ENCODE measurements at regions not wholly inside any gene's neighbourhood (a gene's known extent, or its start where the extent isn't known, plus 50 kb on each side); places are given as distances from the start of the nearest gene placed in this dataset.
"Not testable (repeated sequence)": the region's sequence is repeated elsewhere in the genome, so short reads cannot be mapped to it uniquely, and the experiment has no call there.

GRCh38 chr18:35835833-35836232, 136.6 kb upstream of the RMP24 start:
- H3K27ac Mint-ChIP-seq = no peak overlapping the region
- no peak for DNase-seq
- H3K36me3 Mint-ChIP-seq = no peaks in the 10 kb centered on the region
- peaks cover 14% of the 10 kb centered on the region for H3K27me3 Mint-ChIP-seq
- CTCF ChIA-PET = no interaction called here
- no peak overlapping the region for H3K4me3 Mint-ChIP-seq
- H3K9me3 Mint-ChIP-seq (ENCODE audit: low read depth) = peaks cover 5% of the 10 kb centered on the region
- no peak for ATAC-seq
- H3K4me1 Mint-ChIP-seq = peaks cover 2% of the 10 kb centered on the region

- Mint-ChIP-seq H3K27ac (no peak overlapping the region), H3K9me3 (ENCODE audit: low read depth) (peaks cover 5% of the 10 kb centered on the region), H3K27me3 (peaks cover 17% of the 10 kb centered on the region), H3K4me3 (no peak overlapping the region), H3K36me3 (no peaks in the 10 kb centered on the region), H3K4me1 (peaks cover 2% of the 10 kb centered on the region)
- CTCF ChIA-PET = no interaction called here
- DNase-seq = no peak
- ATAC-seq = no peak
Observed at GRCh38 chr18:35836932-35837331, 135.5 kb upstream of the RMP24 start.

GRCh38 chr18:35837922-35838496, 134.5 kb upstream of the RMP24 start:
- Mint-ChIP-seq H3K9me3 (ENCODE audit: low read depth) (peaks cover 2% of the 10 kb centered on the region), H3K27me3 (peaks cover 17% of the 10 kb centered on the region), H3K27ac (no peak overlapping the region), H3K4me3 (no peak overlapping the region), H3K36me3 (no peaks in the 10 kb centered on the region), H3K4me1 (peaks cover 2% of the 10 kb centered on the region)
- ATAC-seq (no peak), DNase-seq (no peak)
- CTCF ChIA-PET = no interaction called here

- no peak overlapping the region for H3K27ac Mint-ChIP-seq
- peaks cover 19% of the 10 kb centered on the region for H3K27me3 Mint-ChIP-seq
- H3K4me1 Mint-ChIP-seq = peaks cover 2% of the 10 kb centered on the region
- no peak overlapping the region for H3K4me3 Mint-ChIP-seq
- H3K9me3 Mint-ChIP-seq (ENCODE audit: low read depth) = peaks cover 2% of the 10 kb centered on the region
- no peaks in the 10 kb centered on the region for H3K36me3 Mint-ChIP-seq
- no peak for ATAC-seq
- CTCF ChIA-PET = no interaction called here
- no peak for DNase-seq
Observed at GRCh38 chr18:35841283-35841682, 131.2 kb upstream of the RMP24 start.

- ATAC-seq = no peak
- Mint-ChIP-seq H3K4me3 (no peak overlapping the region), H3K9me3 (ENCODE audit: low read depth) (peaks cover 2% of the 10 kb centered on the region), H3K27me3 (peaks cover 17% of the 10 kb centered on the region), H3K36me3 (no peaks in the 10 kb centered on the region), H3K4me1 (peaks cover 2% of the 10 kb centered on the region), H3K27ac (no peak overlapping the region)
- CTCF ChIA-PET = no interaction called here
- DNase-seq = no peak
Observed at GRCh38 chr18:35842536-35842935, 129.9 kb upstream of the RMP24 start.

- H3K9me3 Mint-ChIP-seq (ENCODE audit: low read depth); H3K36me3 Mint-ChIP-seq; H3K27me3 Mint-ChIP-seq; H3K4me1 Mint-ChIP-seq; H3K4me3 Mint-ChIP-seq; ATAC-seq; H3K27ac Mint-ChIP-seq; DNase-seq; CTCF ChIA-PET: not testable (repeated sequence)
Observed at GRCh38 chr18:35848321-35848720, 124.2 kb upstream of the RMP24 start.

GRCh38 chr18:35849241-35849640, 123.2 kb upstream of the RMP24 start:
- H3K9me3 Mint-ChIP-seq (ENCODE audit: low read depth); DNase-seq; H3K36me3 Mint-ChIP-seq; H3K27ac Mint-ChIP-seq; H3K27me3 Mint-ChIP-seq; CTCF ChIA-PET; H3K4me1 Mint-ChIP-seq; H3K4me3 Mint-ChIP-seq; ATAC-seq: not testable (repeated sequence)

GRCh38 chr18:35851286-35851970, 121.1 kb upstream of the RMP24 start:
- Mint-ChIP-seq H3K36me3 (no peaks in the 10 kb centered on the region), H3K4me3 (no peak overlapping the region), H3K9me3 (ENCODE audit: low read depth) (no peaks in the 10 kb centered on the region), H3K4me1 (no peaks in the 10 kb centered on the region), H3K27me3 (peaks cover 5% of the 10 kb centered on the region), H3K27ac (no peak overlapping the region)
- DNase-seq (no peak), ATAC-seq (no peak)
- CTCF ChIA-PET = no interaction called here

- DNase-seq = no peak
- CTCF ChIA-PET = no interaction called here
- H3K27me3 Mint-ChIP-seq = peaks cover 5% of the 10 kb centered on the region
- no peak overlapping the region for H3K27ac Mint-ChIP-seq
- H3K4me1 Mint-ChIP-seq = no peaks in the 10 kb centered on the region
- H3K4me3 Mint-ChIP-seq = no peak overlapping the region
- H3K9me3 Mint-ChIP-seq (ENCODE audit: low read depth) = no peaks in the 10 kb centered on the region
- H3K36me3 Mint-ChIP-seq = no peaks in the 10 kb centered on the region
- no peak for ATAC-seq
Observed at GRCh38 chr18:35852786-35853185, 119.7 kb upstream of the RMP24 start.

- no peak for ATAC-seq
- DNase-seq = no peak
- no peaks in the 10 kb centered on the region for H3K4me1 Mint-ChIP-seq
- no peak overlapping the region for H3K27ac Mint-ChIP-seq
- H3K9me3 Mint-ChIP-seq (ENCODE audit: low read depth) = no peaks in the 10 kb centered on the region
- peaks cover 5% of the 10 kb centered on the region for H3K27me3 Mint-ChIP-seq
- H3K4me3 Mint-ChIP-seq = no peak overlapping the region
- no peaks in the 10 kb centered on the region for H3K36me3 Mint-ChIP-seq
- CTCF ChIA-PET = no interaction called here
Observed at GRCh38 chr18:35854095-35854494, 118.4 kb upstream of the RMP24 start.

GRCh38 chr18:35856178-35856577, 116.3 kb upstream of the RMP24 start:
- Mint-ChIP-seq H3K36me3 (no peaks in the 10 kb centered on the region), H3K9me3 (ENCODE audit: low read depth) (no peaks in the 10 kb centered on the region), H3K4me1 (no peaks in the 10 kb centered on the region), H3K27me3 (peaks cover 5% of the 10 kb centered on the region), H3K27ac (no peak overlapping the region), H3K4me3 (no peak overlapping the region)
- DNase-seq (no peak), ATAC-seq (no peak)
- CTCF ChIA-PET = no interaction called here

- ATAC-seq; H3K4me1 Mint-ChIP-seq; H3K27ac Mint-ChIP-seq; H3K36me3 Mint-ChIP-seq; DNase-seq; H3K4me3 Mint-ChIP-seq; H3K27me3 Mint-ChIP-seq; CTCF ChIA-PET; H3K9me3 Mint-ChIP-seq (ENCODE audit: low read depth): not testable (repeated sequence)
Observed at GRCh38 chr18:35856721-35857120, 115.8 kb upstream of the RMP24 start.

- ATAC-seq; H3K4me3 Mint-ChIP-seq; H3K27me3 Mint-ChIP-seq; H3K36me3 Mint-ChIP-seq; H3K4me1 Mint-ChIP-seq; H3K9me3 Mint-ChIP-seq (ENCODE audit: low read depth); DNase-seq; CTCF ChIA-PET; H3K27ac Mint-ChIP-seq: not testable (repeated sequence)
Observed at GRCh38 chr18:35857581-35857980, 114.9 kb upstream of the RMP24 start.

- Mint-ChIP-seq H3K4me1 (peaks cover 6% of the 10 kb centered on the region), H3K36me3 (no peaks in the 10 kb centered on the region), H3K27me3 (no peaks in the 10 kb centered on the region), H3K4me3 (no peak overlapping the region), H3K9me3 (ENCODE audit: low read depth) (no peaks in the 10 kb centered on the region), H3K27ac (no peak overlapping the region)
- DNase-seq = peak; percentile 42
- no peak for ATAC-seq
- CTCF ChIA-PET = no interaction called here
Observed at GRCh38 chr18:35861367-35862118, 110.9 kb upstream of the RMP24 start.
